HL-60 (cell line): ENCODE measurements at regions not wholly inside any gene's neighbourhood (a gene's known extent, or its start where the extent isn't known, plus 50 kb on each side); places are given as distances from the start of the nearest gene placed in this dataset.

Experiments
- CTCF ChIP-seq: IDR thresholded peaks from one replicate; pipeline ENCODE4 v1.5.1; 2011; ENCODE audit warnings: low read length, control low read depth, inconsistent platforms; ENCODE audit not compliant: insufficient read depth
- POLR2AphosphoS5 ChIP-seq: IDR thresholded peaks from 2 replicates; pipeline ENCODE4 v1.6.1; 2012; ENCODE audit warnings: low read depth
- SPI1 ChIP-seq: IDR thresholded peaks from 2 replicates; pipeline ENCODE4 v1.6.1; 2012; ENCODE audit warnings: low read depth, mild to moderate bottlenecking, borderline replicate concordance

DNA sequence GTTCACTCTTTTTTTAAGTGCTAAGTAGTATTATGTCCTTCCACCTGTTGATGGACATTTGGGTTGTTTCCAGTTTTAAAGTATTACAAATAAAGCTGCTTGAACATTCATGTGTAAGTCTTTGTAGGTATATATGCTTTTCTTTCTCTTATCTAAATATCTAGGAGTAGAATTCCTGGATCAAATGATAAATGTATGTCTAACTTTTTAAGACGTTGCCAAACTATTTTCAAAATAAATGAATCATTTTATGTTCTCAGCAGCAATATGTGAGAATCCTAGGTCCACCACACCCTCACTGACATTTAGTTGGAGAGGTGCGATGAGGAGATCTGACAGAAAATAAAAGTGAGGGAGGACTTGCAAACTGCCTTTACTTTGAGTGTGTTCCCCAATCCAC is 291.7 kb upstream of the UGT8 start:
- TF ChIP-seq CTCF (no peak), SPI1 (no peak), POLR2AphosphoS5 (no peak)
